Fibroblast of skin of left biceps (primary cell): ENCODE measurements at regions not wholly inside any gene's neighbourhood (a gene's known extent, or its start where the extent isn't known, plus 50 kb on each side); places are given as distances from the start of the nearest gene placed in this dataset.

Experiments used
- DNase-seq, 2 experiments: peaks; one replicate each; pipeline ENCODE4 v3.0.0-alpha.2; 2013; ENCODE audit warnings: low read depth in 2 of 2

DNA sequence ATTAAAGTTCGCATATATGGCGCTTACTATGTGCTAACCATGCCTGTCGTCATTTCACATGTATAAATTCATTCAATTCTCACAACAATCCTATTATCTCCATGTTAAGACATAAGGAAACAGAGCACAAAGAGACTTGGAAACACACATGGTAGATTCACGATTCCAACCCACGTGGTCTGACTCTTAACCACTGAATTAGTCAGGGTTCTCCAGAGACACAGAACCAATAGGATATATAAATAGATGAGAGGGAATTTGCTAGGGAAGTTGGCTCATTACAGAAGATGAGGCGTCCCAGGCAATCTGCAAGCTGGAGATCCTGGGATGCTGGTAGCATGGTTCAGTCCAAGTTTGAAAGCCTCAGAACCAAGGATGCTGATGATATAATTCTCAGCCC lies 765.3 kb downstream of the TBL1XR1 start:
- no peak for DNase-seq

DNA sequence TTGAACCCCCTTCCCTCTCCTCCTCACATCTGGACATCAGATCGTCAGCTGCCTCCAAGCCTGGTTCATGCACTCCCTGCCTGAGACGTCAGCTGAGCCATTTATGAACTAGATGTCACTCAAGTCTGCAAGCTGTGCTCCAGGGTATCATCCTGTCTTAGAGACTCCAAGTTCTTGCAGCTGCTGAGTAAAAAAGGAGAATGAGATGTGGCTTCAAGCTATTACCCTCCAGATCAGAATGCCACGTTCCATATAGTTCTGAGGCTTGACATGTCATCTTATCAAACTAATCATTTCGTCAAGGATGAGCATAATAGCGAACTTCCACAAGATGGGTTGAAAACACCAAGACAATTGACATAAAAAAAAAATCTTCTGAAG lies 766.3 kb downstream of the TBL1XR1 start:
- no peak for DNase-seq

- peak; percentile 47 to 51 for DNase-seq
These were observed 766.8 kb downstream of the TBL1XR1 start for GRCh38 chr3:176430244-176431037.

DNA sequence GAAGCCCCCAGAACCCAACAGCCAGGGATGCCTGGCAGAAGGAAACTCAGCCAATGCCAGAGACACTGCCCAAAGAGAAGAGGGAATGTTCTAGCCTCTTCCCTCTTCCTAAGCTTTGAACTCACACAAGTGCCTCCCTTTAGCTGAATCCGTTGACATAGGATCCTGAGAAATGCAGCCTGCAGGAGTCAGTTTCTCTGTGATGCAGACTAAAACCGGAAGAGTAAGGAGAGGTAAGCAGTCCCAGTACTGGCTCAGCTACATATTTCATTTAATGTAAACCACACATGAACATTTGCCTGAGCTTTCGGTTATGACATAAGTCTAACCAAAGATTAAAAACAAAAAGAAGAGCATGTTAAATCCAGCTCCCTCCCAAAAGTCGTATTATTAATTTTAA lies 768.7 kb downstream of the TBL1XR1 start:
- DNase-seq = no peak

GRCh38 chr3:176426371-176426770 lies 770.9 kb downstream of the TBL1XR1 start:
- no peak for DNase-seq

DNA sequence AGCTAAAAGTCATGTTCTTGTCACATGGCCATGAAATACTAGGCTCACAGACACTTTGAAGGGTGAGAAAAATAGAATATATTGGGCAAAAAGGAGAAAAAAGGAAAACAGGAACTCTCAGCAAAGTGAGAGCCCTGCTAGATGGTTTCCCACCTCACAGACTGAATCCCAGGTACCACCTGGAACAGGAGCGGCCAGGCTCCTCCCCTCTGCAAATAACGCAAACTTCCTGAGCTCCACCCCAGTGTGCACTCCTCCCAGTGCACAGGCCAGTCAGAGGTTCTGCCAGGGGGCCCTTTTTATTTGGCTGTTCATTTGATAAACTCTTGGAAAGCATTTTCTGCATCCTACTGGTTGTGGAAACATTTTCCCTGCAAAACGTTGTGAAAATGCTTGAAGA lies 780.4 kb downstream of the TBL1XR1 start:
- DNase-seq = no peak

DNA sequence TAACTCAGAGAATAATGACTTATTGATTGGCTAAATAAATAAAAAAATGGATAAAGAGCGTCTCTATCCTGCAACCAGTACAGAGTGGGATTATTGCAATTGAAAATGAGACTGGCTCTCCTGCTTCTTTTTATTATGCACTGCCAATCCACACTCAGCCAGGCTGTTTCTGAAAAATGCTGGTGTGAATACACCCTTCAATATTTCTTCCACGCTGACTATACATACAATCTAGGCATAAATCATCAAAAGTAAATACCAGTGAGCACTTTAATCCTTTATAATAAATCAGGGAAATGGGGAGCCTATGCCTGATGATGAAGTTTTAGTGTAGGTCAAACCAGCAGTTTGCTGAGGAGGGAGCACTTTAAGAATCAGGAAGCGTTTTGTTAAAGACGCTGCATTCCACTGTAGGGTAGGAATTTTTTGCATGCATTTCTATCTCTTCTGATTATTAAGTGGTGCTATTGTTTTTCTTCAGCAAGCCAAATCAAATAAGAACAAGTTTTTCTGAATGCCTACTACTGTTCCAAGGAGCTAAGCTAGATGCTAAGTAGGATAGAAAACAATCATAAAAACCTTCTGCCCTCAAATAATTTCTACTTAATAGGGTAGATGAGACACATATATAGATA lies 781.5 kb downstream of the TBL1XR1 start:
- DNase-seq = no peak

DNA sequence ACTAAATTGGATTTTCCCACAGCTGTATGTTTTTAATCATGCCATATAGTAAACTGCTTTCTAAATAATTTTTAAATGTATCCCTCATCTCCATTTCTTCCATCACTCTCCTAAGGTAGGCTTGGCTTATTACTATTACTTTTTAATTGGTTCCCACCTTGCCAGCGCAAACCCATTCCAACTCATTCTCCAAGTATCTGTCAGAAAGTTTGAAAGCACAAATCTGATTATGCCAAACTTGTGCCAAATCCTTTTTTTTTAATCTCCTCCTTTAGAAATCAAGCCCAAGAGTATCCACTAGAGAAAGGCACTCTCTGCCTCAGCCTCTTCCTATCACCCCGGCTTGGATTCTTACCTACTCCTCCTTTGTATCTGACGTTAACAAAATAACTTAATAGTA lies 784.5 kb downstream of the TBL1XR1 start:
- no peak for DNase-seq

DNA sequence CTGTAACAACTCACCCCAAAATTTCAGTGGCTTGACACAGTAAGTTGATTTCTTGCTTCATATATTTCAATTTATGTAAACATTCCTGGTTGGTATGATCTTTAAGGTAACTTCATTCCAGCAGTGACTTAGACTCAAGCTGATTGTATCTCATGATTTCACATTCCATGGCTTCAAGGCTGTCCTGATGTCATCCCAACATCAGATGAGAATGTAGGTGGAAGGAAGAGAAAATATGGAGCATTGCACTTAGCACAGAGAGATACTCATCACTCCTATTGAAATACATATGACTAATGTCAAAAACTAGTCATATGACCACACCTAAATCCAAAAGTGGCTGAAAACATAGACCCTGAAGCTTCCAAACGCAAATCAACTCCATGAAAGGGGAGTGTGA lies 793.8 kb downstream of the TBL1XR1 start:
- no peak for DNase-seq

DNA sequence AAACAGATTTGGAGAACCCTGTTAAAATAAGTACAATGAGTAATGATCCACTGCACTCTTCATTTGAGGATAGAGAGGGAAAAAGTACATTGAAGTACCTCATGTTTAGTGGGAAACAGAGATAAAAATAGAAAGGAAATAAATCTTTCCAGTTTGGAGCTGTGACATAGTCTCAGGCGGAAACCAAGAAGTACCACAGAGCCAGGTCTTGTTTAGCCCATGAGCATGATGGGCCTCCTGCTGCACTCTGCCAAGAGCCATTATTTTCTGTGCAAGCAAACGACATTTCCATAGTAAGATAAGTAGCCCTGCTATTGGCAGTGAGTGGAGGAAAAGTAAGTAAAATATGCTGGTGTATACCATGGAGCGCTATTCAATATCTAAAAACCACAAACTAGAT lies 796.1 kb downstream of the TBL1XR1 start:
- no peak for DNase-seq

GRCh38 chr3:176399193-176399592 lies 798.1 kb downstream of the TBL1XR1 start:
- no peak for DNase-seq

- no peak for DNase-seq
These were observed 802.0 kb downstream of the TBL1XR1 start for GRCh38 chr3:176395240-176395639.

DNA sequence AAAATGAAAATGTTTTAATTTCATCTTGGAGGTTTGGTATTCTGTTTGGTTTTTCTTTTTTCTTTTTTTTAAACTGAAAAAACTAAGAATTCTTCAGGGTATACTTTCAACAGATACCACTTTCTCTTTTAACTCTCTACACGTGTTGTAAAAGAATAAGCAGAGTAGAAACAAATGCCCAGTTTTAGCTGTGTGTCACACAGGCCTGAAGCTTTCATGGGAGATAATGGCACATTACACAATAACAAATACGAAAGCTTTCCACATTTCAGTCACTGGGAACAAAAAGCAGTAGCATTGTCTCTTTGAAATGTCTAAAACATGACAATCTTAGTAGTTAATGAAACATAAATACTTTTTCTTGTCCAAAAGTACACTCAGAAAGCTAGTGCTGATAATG lies 818.5 kb downstream of the TBL1XR1 start:
- DNase-seq = no peak

- DNase-seq = no peak
These were observed 820.8 kb downstream of the TBL1XR1 start for GRCh38 chr3:176376531-176376930.

- no peak for DNase-seq
These were observed 821.8 kb downstream of the TBL1XR1 start for GRCh38 chr3:176375519-176375918.

DNA sequence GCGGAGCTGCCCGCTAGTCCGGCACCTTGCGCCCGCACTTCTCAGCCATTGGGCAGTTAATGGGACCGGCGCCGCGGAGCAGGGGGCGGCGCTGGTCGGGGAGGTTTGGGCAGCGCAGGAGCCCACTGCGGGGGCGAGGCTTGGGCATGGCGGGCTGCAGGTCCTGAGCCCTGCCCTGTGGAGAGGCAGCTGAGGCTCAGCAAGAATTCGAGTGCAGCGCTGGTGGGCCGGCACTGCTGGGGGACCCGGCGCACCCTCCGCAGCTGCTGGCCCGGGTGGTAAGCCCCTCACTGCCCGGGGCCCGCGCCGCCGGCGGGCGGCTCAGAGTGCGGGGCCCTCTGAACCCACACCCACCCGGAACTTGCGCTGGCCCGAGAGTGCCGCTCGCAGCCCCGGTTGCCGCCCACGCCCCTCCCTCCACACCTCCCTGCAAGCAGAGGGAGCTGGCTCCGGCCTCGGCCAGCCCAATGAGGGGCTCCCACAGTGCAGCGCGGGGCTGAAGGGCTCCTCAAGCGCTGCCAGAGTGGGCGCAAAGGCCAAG lies 835.0 kb downstream of the TBL1XR1 start:
- no peak for DNase-seq

- DNase-seq = no peak
These were observed 838.1 kb downstream of the TBL1XR1 start for GRCh38 chr3:176359211-176359610.

DNA sequence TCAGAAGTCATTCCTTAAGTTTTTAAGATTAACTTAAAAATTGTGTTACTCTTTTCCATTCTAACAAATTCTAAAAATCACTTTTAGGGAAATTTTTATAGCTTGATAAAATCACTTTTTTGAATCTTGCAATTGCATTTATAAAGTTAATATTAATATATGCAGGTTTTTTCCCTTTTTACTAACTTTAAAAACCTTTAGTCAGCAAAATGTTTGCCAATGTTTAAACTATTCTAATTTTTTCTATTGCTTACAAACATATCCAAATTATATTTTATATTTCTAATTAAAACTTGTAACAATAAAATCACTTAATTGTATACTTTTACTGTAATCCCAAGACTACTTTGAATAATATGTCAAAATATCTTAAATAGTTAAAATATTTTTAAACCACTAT lies 839.4 kb downstream of the TBL1XR1 start:
- DNase-seq = no peak

DNA sequence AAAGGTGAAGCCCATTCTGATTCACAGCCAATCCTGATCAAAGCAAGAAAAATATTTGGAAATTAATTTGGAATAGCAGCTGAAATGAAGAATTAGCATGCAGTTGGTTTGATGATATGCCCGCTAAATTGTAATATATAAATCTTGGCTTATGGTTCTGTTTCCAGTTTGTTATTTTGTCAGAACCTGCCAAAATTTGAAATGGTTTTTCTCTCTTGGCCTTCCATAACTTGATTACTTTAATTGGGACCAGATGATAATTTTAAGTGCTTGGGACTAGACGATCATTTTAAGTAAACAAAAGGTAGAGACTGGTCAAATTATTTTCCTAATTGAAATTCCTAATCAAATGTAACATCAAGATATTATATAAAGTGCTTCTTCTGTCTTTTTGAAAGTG lies 842.4 kb downstream of the TBL1XR1 start:
- no peak for DNase-seq

DNA sequence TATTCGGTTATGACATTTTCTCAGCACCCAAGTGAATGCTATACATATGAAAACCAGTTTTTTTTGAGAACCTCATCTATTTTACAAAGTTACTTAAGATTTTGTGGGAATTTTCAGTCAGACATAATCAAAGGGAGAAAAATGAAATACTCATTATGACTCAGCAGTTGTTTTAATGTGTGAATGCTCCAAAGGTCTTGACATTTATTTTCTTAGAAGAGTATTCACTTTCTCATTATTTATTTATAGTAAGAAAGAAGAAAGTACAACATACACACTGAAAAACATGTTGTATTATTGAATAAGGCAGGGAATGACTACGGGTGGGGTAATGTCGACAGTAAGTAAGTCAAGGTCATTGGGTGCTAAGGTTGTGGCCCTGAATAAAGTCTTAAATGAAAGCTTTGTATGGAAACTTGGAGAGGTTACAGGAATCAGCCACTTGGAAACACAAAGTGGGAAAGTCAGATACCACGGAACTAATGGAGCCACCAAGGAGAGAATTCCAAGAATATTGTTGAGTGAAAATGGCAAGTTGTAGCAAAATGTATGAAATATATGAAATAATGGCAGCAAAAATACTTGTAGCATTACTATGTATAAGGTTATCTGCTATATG lies 844.5 kb downstream of the TBL1XR1 start:
- no peak for DNase-seq

DNA sequence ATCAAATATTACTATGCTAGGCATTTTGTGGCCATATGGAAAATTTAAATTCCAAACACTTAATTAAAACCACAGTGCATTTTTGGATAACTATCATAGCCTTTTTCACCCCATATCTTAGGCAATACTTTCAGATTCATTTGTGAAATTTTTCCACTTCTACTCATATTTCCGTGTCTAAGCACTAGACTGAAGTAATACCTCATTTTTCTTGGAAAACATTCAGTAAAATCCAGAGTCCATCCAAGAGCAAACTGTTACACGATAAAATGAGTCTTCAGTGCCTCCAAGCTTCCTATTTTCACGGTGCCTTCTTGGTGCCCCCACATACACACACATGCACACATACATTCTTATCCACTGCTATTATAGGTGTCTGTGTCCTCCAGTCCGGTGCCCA lies 845.9 kb downstream of the TBL1XR1 start:
- peak; percentile 50 to 52 for DNase-seq

GRCh38 chr3:176349706-176350105 lies 847.6 kb downstream of the TBL1XR1 start:
- DNase-seq = no peak
